GM19372 (cell line): ENCODE measurements at regions not wholly inside any gene's neighbourhood (a gene's known extent, or its start where the extent isn't known, plus 50 kb on each side); places are given as distances from the start of the nearest gene placed in this dataset.

Source experiments
- ATAC-seq: cut with Tn5 transposase; IDR thresholded peaks from one replicate; pipeline ENCODE4 v1.9.1; 2021; ENCODE audit warnings: mild to moderate bottlenecking, low read depth, moderate library complexity; ENCODE audit not compliant: unreplicated experiment

DNA sequence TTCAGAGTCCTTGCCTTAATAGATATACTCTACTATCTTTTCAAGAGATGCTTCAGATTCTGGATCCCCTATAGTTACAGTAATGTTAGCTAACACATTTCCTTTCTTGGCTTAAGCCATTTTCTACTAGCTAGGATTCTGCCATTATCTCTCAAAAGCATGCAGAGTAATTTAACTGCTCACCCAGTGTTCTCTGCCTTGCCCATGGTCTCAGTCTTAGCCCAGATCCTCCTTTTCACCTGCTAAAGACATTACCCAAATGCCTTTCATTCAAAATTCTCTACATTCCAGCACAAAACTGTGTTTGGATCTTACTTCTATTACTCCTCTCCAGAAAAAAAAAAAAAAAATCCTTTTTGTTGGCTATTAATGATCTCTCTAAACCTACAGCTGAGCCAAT is 474.2 kb upstream of the LRRTM1 start:
- no peak for ATAC-seq

DNA sequence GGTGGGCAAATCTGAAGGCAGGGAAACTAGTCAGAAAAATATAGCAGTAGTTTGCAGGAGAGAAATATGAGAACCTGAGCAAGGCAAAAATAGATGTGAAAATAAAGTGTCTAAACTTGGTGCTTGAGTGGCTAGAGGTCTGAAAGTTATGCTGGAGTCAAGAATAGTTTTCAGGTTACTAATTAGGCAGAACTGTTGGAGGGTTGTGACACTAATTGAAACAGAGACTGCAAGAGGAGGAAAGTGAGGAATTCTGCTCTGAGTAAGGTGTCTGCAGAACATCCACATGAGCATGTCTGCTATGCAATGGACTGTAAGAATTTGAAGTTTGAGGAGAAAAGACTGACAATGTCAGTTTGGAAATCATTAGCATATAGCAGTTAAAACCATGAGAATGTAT is 444.0 kb upstream of the LRRTM1 start:
- no peak for ATAC-seq

- no peak for ATAC-seq
Observed at GRCh38 chr2:80737047-80737446, 432.5 kb upstream of the LRRTM1 start.

GRCh38 chr2:80725001-80725400 is 420.4 kb upstream of the LRRTM1 start:
- no peak for ATAC-seq

DNA sequence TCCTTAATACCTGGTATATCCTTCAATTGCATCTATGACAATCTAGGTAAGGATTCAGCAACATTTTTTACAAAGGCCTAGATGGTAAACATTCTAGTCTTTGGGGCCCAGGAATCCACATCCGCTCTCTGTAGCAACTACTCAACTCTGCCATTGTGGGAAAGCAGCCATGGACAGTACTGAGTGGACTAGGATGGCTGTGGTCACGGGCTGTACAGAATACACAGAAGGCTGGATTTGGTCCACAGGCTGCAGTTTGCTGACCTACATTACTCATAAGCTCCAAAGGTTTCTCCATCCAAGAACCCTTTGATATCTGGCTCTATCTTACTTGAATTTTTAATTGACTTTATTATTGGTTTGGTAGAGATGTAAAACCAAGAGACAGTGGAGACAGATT is 418.3 kb upstream of the LRRTM1 start:
- ATAC-seq, result no peak

- no peak for ATAC-seq
Observed at GRCh38 chr2:80719607-80720006, 415.1 kb upstream of the LRRTM1 start.

DNA sequence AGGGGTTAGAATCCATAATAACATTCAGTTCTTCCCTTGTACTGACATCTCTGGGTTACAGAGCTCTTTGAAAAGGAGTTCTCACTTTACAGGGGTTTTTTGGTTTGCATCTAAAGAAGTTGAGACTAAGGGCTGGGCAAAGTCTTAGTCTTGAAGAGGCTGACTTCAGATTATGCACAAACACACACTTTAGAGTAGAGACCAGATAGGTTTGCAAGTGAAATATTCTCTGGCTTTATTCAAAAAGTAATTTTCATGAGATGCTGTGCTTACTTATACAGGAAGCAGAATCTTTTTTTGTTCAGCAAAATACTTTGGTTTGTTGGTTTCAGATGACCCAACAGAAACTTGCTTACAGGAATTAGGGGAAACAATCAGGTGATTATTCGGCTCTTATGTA is 410.9 kb upstream of the LRRTM1 start:
- no peak for ATAC-seq

GRCh38 chr2:80711915-80712314 is 407.4 kb upstream of the LRRTM1 start:
- no peak for ATAC-seq

GRCh38 chr2:80706951-80707350 is 402.4 kb upstream of the LRRTM1 start:
- ATAC-seq, result no peak

DNA sequence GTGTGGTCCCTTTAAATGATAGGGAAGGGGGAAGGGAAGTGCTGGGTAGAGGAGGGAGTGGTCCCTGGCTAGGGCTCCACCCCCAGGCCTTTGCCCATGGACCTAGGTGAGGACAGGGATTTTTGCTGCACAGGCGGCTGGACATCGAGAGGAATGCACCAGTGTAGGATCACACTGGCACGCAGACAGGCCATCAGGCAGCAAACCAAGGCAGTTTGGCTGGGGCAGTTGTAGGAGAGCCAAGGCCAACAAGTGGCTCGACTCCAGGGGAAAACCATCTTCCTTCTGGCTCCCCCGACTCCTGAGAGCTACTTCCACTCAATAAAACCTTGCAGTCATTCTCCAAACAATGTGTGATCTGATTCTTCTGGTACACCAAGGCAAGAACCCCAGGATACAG is 402.0 kb upstream of the LRRTM1 start:
- ATAC-seq, result no peak

GRCh38 chr2:80703532-80703931 is 399.0 kb upstream of the LRRTM1 start:
- ATAC-seq, result no peak

DNA sequence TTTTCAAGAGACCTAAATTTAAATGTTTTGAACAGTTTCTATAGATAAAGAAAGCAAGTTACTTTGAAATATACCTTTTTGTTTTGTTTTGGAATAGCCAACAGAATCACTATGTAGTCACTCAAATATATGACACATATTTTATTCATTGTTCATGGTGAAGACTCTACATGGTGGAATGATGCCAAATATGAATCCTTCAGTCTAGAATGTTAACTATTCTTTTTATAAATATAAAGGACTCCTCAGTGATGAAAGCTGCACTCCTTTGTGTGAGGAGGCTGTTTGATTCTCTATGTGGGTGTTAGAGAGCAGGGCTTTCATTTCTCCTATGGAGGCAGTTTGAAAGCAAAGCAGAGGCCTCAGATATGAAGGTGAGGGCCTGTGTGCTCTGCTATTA is 396.4 kb upstream of the LRRTM1 start:
- no peak for ATAC-seq
